ENCODE measurements at regions not wholly inside any gene's neighbourhood (a gene's known extent, or its start where the extent isn't known, plus 50 kb on each side); places are given as distances from the start of the nearest gene placed in this dataset.

DNA sequence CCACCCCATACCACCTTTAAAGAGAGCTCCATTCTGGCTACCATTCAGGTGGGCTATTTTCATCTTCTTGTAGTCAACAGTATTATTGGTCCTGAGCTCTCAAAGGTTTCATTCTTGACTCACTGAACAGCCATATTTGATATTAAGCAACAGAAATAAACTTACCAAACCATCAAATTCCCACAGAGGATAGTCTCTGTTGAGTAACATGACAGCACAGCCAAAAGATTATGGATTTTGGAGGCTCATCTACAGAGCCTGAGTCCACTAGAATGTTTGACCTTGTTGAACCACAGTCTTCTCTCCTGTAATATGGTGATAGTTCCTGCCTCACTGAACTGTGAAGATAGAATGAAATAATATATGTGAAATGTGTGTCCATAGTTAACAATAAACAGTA lies 276.3 kb upstream of the LDB2 start:
- Histone ChIP-seq H3K27me3 (no peaks in the 10 kb centered on the region), H3K9me3 (replicated peaks in 1 of 3) (no peaks in the 10 kb centered on the region), H3K27ac (no peak overlapping the region), H3K4me1 (replicated peaks in 1 of 2) (no peaks in the 10 kb centered on the region), H3K4me3 (no peak overlapping the region), H3K36me3 (replicated peaks in 1 of 2) (no peaks in the 10 kb centered on the region)
- TF ChIP-seq, protein P1, sequence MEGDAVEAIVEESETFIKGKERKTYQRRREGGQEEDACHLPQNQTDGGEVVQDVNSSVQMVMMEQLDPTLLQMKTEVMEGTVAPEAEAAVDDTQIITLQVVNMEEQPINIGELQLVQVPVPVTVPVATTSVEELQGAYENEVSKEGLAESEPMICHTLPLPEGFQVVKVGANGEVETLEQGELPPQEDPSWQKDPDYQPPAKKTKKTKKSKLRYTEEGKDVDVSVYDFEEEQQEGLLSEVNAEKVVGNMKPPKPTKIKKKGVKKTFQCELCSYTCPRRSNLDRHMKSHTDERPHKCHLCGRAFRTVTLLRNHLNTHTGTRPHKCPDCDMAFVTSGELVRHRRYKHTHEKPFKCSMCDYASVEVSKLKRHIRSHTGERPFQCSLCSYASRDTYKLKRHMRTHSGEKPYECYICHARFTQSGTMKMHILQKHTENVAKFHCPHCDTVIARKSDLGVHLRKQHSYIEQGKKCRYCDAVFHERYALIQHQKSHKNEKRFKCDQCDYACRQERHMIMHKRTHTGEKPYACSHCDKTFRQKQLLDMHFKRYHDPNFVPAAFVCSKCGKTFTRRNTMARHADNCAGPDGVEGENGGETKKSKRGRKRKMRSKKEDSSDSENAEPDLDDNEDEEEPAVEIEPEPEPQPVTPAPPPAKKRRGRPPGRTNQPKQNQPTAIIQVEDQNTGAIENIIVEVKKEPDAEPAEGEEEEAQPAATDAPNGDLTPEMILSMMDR (IDR thresholded peaks at IDR 0.05), result no peak
- TF ChIP-seq POLR2A (IDR thresholded peaks at IDR 0.05), result no peak
- no peak for DNase-seq
- intact Hi-C loops (cut with DNase I), result no loop called here

DNA sequence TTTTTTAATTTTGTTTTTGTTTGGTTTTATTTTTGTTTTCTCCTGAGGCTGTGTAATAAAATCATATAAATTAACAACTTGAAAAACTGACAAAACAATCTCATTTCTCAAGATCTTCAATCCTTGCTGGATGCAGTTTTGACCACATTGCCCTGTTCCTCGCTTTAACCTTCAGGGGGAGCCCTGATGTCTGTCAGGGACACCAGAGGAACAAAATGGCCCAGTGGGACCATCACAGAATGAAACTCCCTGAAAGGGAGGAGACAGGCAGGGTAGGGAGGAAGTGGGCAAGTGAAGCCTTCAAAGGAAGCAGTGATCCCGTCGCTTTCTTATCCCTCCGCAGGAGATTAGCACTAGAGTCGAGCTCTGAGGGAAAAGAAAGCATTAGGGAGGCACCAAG lies 274.9 kb upstream of the LDB2 start:
- Histone ChIP-seq H3K36me3 (replicated peaks in 1 of 2) (no peaks in the 10 kb centered on the region), H3K9me3 (replicated peaks in 1 of 3) (no peaks in the 10 kb centered on the region), H3K27me3 (no peaks in the 10 kb centered on the region), H3K4me3 (no peak overlapping the region), H3K27ac (no peak overlapping the region), H3K4me1 (replicated peaks in 1 of 2) (no peaks in the 10 kb centered on the region)
- DNase-seq, result peak in 1 of 7 donors; percentile 9
- TF ChIP-seq, protein P1 (IDR thresholded peaks at IDR 0.05), result peak in 1 of 6 experiments; percentile 18
- no peak for TF ChIP-seq POLR2A (IDR thresholded peaks at IDR 0.05)
- 67 to 74% (median 71%) methylated on average over 5 of the region's 5 CpGs for WGBS, 4 donors
- intact Hi-C loops (cut with DNase I), result no loop called here

DNA sequence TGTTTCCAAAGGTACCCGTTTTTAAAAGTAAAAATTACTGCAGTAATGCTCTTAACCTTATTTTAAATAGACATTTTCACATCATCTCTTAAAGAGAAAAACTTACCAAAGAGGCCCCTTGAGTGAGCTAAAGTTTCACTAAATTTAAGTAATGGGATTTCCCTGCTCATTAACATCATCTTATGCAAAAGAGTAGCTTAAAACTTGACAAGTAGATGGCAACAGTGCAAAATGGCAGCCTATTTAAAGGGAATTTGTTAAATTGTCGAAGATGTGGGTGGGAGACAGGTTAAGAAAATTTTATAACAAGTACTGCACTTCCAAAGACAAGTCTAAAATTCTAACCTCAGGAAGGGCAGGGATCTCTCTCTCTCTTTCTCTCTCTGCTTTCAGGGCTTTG lies 271.7 kb upstream of the LDB2 start:
- intact Hi-C loops (cut with DNase I), result no loop called here
- no peaks in the 10 kb centered on the region for H3K36me3 ChIP-seq (replicated peaks in 1 of 2)
- 47 to 64% (median 50%) methylated on average over 2 of the region's 2 CpGs for WGBS, 4 donors
- no peaks in the 10 kb centered on the region for H3K27me3 ChIP-seq
- DNase-seq, result no peak
- H3K27ac ChIP-seq, result no peak overlapping the region
- H3K9me3 ChIP-seq (replicated peaks in 1 of 3), result no peaks in the 10 kb centered on the region
- TF ChIP-seq, protein P1 (IDR thresholded peaks at IDR 0.05), result no peak
- H3K4me1 ChIP-seq (replicated peaks in 1 of 2), result no peaks in the 10 kb centered on the region
- H3K4me3 ChIP-seq, result no peak overlapping the region

GRCh38 chr4:17169699-17170098 lies 271.3 kb upstream of the LDB2 start:
- WGBS, 4 donors, result 85 to 90% (median 89%) methylated on average over 1 of the region's 1 CpG
- Histone ChIP-seq H3K4me1 (replicated peaks in 1 of 2) (no peaks in the 10 kb centered on the region), H3K36me3 (replicated peaks in 1 of 2) (no peaks in the 10 kb centered on the region), H3K27ac (no peak overlapping the region), H3K9me3 (replicated peaks in 1 of 3) (no peaks in the 10 kb centered on the region), H3K4me3 (no peak overlapping the region), H3K27me3 (no peaks in the 10 kb centered on the region)
- DNase-seq, result no peak
- intact Hi-C loops (cut with DNase I), result no loop called here
- no peak for TF ChIP-seq POLR2A (IDR thresholded peaks at IDR 0.05)
- TF ChIP-seq, protein P1 (IDR thresholded peaks at IDR 0.05), result no peak
